ENCODE measurements at regions not wholly inside any gene's neighbourhood (a gene's known extent, or its start where the extent isn't known, plus 50 kb on each side); places are given as distances from the start of the nearest gene placed in this dataset.
"Not testable (repeated sequence)": the region's sequence is repeated elsewhere in the genome, so short reads cannot be mapped to it uniquely, and the experiment has no call there.

DNA sequence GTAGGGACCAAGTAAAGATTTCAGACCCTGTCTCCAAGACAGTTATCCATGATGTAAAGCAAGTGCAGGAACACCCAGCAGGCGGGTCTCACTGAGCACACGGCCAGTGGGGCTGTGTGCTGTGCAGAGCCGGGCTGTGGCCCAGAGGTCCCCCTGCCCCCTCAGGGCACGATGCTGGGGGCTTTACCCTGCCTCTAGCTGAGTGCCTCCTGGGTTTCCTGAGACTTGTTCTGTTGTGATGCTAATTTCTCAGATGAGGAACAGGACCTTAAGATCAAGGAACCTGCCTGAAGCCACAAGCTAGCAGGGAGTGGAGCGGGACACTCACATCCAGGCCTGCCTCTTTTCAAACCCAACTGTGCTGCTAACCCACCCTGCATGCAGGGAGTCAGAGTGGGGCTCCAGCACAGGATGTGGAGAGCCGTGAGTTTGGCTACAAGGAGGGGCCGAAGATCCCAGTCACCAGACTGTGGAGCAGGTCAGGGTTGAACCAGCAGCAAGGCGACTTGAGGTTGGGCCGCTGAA lies 76.1 kb upstream of the LYZL2 start:
- no peak for DNase-seq
- in situ Hi-C loops (cut with MboI; ENCODE audit: low pct_unique_long_range_greater_than_20kb, low sequenced_read_pairs) = no loop called here

DNA sequence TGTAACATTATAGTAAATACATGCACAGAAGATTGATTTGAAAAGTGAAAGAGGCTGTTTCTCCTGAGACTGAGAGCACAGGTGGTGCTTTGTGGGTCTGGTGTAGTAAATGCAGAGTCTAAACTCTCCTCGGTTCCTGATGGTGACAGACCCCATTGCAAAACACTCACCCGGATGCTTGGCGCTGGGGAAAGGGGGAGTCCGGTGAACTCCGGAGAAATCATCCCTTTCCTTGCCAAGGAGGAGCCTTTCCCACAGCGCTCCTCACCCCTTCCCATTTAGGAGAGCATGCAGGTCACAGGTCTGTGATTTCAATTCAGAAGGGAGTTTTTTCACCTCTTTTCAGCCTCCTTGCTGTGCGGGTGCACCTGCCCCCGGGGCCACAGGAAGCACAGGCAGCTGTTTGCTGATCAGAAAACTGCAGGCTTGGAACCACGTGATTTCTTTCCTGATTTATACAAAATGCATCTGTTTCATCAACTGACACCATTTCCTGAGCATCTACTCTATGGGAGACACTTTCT lies 75.6 kb upstream of the LYZL2 start:
- DNase-seq = peak; percentile 25
- in situ Hi-C loops (cut with MboI; ENCODE audit: low pct_unique_long_range_greater_than_20kb, low sequenced_read_pairs) = no loop called here

DNA sequence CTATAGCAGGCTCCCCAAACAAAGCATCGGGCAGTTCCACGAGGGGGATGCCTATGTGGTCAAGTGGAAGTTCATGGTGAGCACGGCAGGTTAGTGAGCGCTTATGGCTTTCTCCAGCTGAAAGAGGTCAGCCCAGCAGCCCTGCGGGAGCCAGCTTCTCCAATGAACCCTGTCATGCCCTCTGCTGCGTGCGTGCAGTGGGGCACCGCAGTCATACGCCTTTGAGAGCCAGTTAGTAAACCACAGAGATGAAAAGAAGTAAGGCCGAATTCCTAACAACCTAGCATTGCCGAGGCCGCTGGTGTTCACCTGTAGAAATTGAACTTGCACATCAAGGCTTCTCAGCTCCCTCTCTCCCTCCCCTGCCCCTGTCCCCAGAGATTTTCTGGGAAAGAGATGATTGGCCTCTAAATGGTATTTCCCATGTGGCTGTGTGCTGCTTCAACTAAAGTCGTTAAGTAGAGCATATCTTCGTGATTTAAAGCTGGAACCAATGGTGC lies 75.1 kb upstream of the LYZL2 start:
- not testable (repeated sequence) for DNase-seq

DNA sequence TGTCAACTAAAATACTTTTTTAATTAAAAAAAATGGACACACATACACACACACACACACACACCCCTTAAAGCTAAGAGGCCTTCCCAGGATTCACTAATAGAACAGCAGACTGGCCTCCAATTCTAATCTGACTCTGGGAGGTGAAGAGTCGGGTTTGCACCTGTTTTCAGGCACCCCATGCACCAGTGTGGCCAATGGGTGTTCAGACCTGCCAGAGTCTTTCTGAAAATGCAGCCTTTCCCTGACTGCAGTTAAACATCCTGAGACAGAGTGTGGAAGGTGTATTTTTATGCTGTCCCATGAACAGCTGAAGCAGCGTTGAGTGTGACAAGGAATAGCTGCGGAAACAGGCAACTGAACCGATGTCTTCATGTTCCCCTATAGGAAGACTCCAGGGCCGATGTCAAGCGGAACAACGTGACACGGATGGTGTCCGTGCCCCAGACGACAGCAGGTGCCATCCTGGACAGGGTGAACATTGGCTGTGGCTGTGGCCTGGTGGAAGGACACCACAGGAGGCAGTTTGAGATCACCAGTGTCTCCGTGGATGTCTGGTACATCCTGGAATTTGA lies 74.6 kb upstream of the LYZL2 start:
- in situ Hi-C loops (cut with MboI; ENCODE audit: low pct_unique_long_range_greater_than_20kb, low sequenced_read_pairs) = no loop called here
- no peak for DNase-seq

More for the DNA sequence above, 75.1 kb upstream of the LYZL2 start:
- in situ Hi-C loops (cut with MboI; ENCODE audit: low pct_unique_long_range_greater_than_20kb, low sequenced_read_pairs) = not testable (repeated sequence)

DNA sequence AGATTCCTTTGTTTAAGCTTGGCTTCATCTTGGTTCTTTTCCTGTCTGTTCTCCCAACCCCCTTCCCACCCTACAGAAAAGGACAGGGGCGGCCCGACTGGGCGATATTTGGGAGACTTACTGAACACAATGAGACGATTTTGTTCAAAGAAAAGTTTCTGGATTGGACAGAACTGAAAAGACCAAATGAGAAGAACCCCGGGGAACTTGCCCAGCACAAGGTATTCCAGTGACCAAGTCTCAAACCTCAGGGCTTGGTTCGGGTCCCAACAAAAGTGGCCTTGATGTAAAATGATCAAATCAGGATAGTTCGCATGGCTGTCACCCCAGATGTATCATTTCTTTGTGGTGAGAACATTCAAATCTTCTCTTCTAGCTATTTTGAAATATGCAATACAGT lies 73.9 kb upstream of the LYZL2 start:
- DNase-seq; in situ Hi-C loops (cut with MboI; ENCODE audit: low pct_unique_long_range_greater_than_20kb, low sequenced_read_pairs): not testable (repeated sequence)

DNA sequence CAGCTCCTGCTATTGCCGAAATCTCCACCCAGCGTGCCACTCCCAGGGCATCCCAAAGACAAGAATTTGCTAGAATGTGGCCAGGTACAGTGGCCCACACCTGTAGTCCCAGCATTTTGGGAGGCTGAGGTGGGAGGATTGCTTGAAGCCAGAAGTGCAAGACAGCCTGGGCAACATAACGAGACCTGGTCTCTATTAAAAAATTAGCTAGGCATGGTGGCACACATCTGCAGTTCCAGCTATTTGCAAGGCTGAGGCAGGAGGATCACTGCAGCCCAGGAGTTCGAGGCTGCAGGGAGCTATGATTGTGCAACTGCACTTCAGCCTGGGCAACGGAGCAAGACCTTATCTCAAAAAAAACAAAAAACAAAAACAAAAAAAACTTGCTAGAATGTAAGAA lies 73.3 kb upstream of the LYZL2 start:
- in situ Hi-C loops (cut with MboI; ENCODE audit: low pct_unique_long_range_greater_than_20kb, low sequenced_read_pairs) = no loop called here
- no peak for DNase-seq

DNA sequence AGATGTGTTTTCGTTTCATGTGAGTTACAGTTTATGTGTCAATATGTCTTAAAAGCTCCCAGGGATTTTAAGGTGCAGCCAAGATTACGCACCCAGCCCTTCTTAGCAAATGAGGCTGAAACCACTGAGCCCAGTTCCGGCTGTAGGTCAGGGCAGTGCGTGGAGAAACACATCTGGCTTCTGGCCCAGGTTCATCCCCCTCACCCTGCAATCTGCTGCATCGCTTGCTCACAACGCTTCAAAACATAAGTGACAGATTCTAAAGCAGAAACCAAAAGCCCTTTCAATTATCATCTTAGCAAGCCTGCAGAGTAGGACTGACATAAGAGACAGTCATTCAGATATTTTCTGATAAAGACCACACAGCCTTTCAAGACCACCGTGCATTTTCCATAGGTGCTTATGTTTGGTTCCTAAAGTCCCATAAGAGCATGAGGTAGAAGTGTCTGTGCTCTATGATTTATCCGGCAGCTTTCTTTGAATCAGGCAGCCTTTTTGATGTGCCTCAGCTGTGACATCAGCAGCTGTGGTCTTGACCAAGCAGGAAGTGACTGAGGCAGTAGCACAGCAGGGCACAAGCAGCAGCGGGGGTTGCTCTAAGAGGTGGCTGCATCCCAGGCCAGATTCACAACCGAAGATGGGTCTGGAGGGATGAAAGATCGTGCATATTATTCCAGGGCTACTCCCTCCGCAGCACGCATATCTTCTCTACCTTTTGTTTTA lies 72.1 kb upstream of the LYZL2 start:
- in situ Hi-C loops (cut with MboI; ENCODE audit: low pct_unique_long_range_greater_than_20kb, low sequenced_read_pairs) = no loop called here
- peak; percentile 58 for DNase-seq

DNA sequence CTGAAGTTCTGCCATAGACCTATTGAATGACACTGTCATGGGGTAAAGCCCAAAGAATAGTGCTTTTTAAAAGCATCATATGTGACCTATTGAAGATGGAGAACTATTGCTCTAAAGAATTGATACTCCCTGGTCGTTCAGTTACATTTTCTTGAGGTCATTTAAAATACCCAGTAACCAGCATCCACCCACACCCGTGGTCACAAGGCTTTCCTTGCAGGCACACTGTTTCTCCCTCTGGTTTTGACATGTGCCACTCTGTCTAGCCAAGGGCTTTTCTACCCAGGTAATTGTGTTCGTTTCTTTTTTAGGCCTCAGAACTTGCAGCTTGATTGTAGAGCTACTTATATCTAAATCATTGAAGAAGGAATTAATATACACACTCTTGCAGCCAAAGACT lies 68.3 kb upstream of the LYZL2 start:
- DNase-seq = no peak
- in situ Hi-C loops (cut with MboI; ENCODE audit: low pct_unique_long_range_greater_than_20kb, low sequenced_read_pairs) = no loop called here

DNA sequence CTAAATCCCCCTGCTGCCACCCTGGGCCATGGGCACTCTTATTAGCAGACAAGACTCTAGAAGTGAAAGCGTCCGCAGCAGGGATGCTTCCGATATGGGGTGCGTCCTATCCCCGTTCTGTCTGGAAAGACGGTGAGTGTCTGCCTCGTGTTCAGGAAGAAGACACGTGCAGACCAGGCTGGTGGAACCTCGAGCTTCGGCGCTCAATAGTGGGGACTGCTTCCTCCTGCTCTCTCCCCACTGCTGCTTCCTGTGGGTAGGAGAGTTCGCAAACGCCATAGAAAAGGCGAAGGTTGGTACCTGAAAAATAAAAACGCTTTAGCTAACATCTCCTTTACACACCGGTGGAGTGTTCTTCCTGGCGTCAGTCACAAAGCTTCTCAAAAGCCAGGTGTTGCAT lies 67.7 kb upstream of the LYZL2 start:
- in situ Hi-C loops (cut with MboI; ENCODE audit: low pct_unique_long_range_greater_than_20kb, low sequenced_read_pairs); DNase-seq: not testable (repeated sequence)

DNA sequence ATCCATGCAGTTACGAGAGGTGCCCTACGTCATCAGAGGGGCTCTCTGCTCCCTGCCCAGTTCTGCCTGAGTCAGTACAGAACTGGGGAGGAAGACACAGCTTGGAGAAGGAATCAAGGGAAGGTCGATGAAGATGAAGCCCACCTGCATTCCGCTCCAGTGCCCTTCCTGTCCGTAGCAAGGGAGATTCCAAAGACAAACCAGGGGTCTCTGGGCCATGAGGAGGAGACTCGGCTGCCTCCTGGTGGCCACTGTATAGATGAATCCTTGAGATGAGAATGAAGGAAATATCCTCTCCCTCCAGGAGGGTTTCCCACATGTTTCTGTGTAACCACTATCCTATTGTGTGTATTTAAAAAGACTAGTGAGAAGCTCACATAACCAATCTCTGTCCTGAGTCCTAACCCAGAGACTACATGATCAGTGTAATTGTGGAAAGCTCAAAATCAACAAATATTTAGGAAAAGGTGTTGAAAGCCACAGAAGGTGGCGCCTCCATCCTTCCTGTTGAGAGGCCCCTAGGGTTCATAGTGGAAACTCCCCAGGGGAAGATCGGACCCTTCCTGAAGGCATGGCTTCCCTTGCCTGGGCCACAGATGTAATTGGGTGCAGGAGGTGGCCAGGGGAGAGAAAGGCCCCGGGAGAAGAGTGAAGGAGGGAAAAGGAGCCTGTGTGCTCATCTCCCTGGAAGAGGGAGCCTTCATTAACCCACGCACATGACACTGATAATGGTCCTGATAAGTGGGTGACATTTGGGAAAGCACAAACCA lies 67.0 kb upstream of the LYZL2 start:
- in situ Hi-C loops (cut with MboI; ENCODE audit: low pct_unique_long_range_greater_than_20kb, low sequenced_read_pairs); DNase-seq: not testable (repeated sequence)

DNA sequence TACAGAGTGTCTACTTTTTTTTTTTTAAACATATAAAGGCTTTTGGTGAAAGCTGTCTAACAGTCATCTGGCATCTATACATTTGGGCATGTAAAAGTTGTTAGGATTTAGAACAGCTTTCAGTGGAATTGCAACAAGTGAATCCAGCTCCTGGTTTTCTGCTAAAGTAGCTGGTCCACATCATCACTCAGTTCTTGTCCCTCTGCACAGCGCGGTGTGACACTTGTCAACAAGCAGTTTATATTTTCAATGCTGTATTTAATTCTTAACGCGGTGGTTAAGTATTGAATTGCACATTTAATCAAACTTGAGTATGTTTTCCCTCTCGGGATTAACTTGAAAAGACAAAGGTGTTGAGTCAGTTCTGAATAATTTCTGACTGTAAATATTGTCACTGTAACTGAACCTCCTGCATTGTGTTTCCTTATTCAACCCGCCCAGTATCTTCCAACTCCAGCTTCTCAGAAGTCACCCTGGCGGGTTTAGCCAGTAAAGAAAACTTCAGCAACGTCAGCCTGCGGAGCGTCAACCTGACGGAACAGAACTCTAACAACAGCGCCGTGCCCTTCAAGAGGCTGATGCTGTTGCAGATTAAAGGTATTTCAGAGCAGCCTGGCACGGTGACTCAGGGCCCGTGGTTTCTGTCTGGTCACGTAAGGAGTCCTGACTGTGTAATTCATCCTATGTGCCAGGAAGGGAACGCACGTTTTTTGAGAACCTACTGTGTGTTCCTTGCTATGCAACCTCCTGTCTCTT lies 66.1 kb upstream of the LYZL2 start:
- DNase-seq; in situ Hi-C loops (cut with MboI; ENCODE audit: low pct_unique_long_range_greater_than_20kb, low sequenced_read_pairs): not testable (repeated sequence)

DNA sequence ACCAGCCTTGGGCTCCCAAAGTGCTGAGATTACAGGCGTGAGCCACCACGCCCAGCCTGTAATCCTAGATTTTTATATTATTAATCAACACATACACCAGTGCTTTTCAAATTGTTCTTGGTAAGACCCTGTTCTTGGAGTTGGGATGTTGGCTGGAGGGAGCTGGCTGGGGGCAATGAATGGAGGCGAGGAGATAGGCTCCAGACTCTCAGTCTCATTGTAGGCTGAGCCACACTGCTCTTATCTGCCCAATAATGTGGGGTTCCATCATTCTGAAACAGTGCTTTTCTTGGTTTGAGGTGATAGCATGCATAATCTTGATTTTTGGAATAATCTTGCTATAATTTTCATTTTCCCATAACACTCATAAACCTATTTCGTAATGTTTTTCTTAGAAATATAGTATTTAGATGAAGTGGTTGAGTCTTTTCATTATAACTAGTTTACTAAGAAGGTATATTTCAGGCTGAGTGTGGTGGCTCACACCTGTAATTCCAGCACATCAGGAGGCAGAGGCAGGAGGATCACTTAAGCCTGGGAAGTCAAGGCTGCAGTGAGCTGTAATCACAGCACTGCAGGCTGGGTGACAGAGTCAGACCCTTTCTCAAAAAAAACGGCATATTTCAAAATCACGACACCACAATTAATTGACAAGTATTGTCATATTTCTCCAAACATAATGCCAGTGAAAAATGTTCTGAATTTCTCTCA lies 65.1 kb upstream of the LYZL2 start:
- in situ Hi-C loops (cut with MboI; ENCODE audit: low pct_unique_long_range_greater_than_20kb, low sequenced_read_pairs) = no loop called here
- DNase-seq = no peak

DNA sequence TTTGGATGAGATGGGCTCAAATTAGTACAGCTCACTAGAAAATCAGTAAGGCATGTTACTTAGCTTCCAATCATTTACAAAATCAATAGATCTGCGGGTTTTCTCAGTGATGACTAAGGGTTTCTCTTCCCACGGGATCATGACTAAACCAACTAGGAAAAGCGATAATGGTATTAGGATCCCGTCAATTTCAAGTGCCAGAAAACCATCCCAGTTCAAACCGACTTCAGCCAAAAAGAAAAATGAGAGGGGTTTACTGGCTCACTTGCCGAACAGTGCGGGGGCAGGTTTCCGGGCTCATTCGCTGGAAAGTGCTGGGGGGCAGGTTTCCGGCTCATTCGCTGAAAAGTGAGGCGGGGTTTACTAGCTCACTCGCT lies 62.1 kb upstream of the LYZL2 start:
- in situ Hi-C loops (cut with MboI; ENCODE audit: low pct_unique_long_range_greater_than_20kb, low sequenced_read_pairs) = no loop called here

DNA sequence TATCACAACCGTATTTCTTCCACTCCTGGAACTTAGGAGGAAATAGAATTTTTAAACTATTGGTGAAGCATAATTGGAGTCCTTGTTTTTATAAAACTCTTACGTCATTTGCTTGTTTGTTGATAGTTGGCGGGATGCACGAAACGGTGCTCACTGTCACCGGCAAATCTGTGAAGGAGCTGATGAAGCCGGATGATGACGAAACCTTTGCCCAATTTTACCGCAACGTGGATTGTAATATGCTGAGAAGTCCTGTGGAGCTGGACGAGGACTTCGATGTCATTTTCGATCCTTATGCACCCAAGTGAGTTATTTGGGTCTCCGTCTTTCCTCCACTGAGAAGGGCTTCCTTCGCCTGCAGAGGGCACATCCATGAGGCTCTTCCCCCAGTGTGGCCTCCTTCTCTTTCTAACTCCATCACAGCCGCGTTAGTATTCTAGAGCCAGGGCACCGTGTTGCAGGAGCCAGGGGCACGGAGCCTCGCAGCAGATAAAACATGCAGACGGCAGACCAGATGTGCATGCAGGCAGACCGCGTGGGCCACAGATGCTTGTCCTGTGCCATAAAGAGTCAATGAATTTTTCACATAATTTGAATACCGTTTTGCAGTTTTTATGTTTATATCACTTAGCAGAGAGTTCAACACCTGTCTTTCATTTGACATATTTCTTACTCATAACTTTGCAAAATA lies 61.5 kb upstream of the LYZL2 start:
- DNase-seq; in situ Hi-C loops (cut with MboI; ENCODE audit: low pct_unique_long_range_greater_than_20kb, low sequenced_read_pairs): not testable (repeated sequence)

More for the DNA sequence above, 62.1 kb upstream of the LYZL2 start:
- DNase-seq = no peak

DNA sequence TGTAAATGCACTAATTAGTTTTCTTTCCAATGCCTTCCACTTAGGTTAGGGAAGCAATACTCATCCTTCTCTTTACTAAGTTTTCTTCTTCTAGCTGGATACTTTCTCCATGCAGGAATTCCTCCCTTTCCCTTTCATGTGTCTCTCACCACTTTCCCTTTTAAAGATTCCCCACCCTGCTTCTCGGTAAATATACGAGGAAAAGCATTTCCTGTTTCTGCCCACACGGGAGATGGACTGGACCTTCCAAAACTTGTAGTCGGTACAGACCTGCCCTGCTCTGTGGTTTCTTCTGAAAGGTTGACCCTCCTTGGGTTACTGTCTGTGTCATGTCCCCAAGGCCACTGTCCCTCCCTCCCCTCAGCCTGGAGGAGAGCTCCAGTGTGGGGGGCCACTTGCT lies 58.9 kb upstream of the LYZL2 start:
- in situ Hi-C loops (cut with MboI; ENCODE audit: low pct_unique_long_range_greater_than_20kb, low sequenced_read_pairs) = loop anchor here (5.0 kb wide), 1 partner anchor 1191 kb away; no protein-coding TSS in a partner anchor
- no peak for DNase-seq

DNA sequence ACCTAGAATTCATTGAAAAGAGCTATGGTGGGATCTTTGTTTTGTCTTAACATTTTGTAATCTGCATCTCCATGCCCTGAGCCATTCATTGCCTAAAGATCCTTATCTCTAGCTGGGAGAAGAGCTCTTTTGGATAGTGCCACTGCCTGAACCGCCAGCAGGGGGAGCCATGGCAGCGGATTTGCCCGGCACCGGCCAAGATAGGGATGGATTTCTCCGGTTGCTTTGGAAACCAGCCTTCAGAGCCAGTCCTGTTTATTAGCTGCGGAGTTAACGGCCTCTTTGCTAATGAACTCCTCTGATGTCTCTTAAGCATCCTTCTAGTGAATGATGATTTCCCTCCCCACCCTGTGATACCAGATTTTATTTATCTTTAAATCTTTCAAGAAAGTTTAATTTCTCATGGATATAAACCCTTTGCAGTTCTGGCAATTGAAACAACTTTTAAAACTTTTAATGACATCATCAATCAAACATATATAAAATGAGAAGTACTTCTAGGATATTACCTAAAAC lies 58.2 kb upstream of the LYZL2 start:
- in situ Hi-C loops (cut with MboI; ENCODE audit: low pct_unique_long_range_greater_than_20kb, low sequenced_read_pairs) = loop anchor here (5.0 kb wide), 1 partner anchor 1190 kb away; no protein-coding TSS in a partner anchor
- peak; percentile 81 for DNase-seq

DNA sequence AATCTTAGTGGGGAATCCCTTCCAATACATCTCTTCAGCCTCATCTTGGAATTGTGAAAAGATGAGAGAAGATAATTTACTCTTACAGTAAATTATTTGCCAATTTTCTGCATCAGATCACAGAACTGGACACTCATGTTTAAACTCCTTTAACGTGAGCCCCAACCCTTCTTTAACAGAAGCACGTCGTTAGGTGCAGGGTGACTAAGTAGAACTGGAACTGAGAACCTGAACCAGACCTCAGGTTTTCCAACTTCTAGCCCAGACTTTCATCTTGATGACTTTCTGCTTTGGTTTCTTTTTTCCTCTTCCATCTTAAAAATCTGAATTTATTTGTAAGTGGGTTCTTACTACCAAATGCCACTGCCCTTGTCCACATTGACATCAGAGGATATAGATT lies 57.2 kb upstream of the LYZL2 start:
- in situ Hi-C loops (cut with MboI; ENCODE audit: low pct_unique_long_range_greater_than_20kb, low sequenced_read_pairs) = loop anchor here (5.0 kb wide), 1 partner anchor 1189 kb away; no protein-coding TSS in a partner anchor
- DNase-seq = no peak
